Smooth muscle cell (in vitro differentiated cells): ENCODE measurements at regions not wholly inside any gene's neighbourhood (a gene's known extent, or its start where the extent isn't known, plus 50 kb on each side); places are given as distances from the start of the nearest gene placed in this dataset.

Experiments
- DNase-seq: peaks from one replicate; lab custom pipeline; 2025; ENCODE audit not compliant: unreplicated experiment; lab: John Stamatoyannopoulos, UW
- H2AFZ ChIP-seq: fragments of 200-600 bp; sonication (generic); 2 replicates; pipeline ENCODE4 v1.6.0; 2016; ENCODE audit warnings: antibody characterized with exemption, low read depth, mild to moderate bottlenecking
- H3F3A ChIP-seq: fragments of 200-600 bp; sonication (generic); 2 replicates; pipeline ENCODE4 v1.6.0; 2017; ENCODE audit warnings: antibody characterized with exemption, low read depth
- H3K27ac ChIP-seq: fragments of 200-600 bp; sonication (generic); 2 replicates; pipeline ENCODE4 v1.5.1; 2016; ENCODE audit warnings: low read depth, mild to moderate bottlenecking
- H3K27me3 ChIP-seq: fragments of 200-600 bp; sonication (generic); 2 replicates; pipeline ENCODE4 v1.6.1; 2016; ENCODE audit warnings: low read depth, mild to moderate bottlenecking
- H3K36me3 ChIP-seq: fragments of 200-600 bp; sonication (generic); 2 replicates; pipeline ENCODE4 v1.5.1; 2016; ENCODE audit warnings: low read depth
- H3K4me1 ChIP-seq: fragments of 200-600 bp; sonication (generic); 2 replicates; pipeline ENCODE4 v1.5.1; 2016; ENCODE audit warnings: low read depth
- H3K4me2 ChIP-seq: fragments of 200-600 bp; sonication (generic); 2 replicates; pipeline ENCODE4 v1.6.0; 2016; ENCODE audit warnings: mild to moderate bottlenecking
- H3K4me3 ChIP-seq: fragments of 200-600 bp; sonication (generic); 2 replicates; pipeline ENCODE4 v1.5.1; 2016; ENCODE audit warnings: mild to moderate bottlenecking
- H3K79me2 ChIP-seq: fragments of 200-600 bp; sonication (generic); 2 replicates; pipeline ENCODE4 v1.6.0; 2016; ENCODE audit warnings: low read depth, mild to moderate bottlenecking
- H3K9ac ChIP-seq: fragments of 200-600 bp; sonication (generic); 2 replicates; pipeline ENCODE4 v1.6.0; 2016; ENCODE audit warnings: low read depth
- H3K9me3 ChIP-seq: fragments of 200-600 bp; sonication (generic); replicated peaks from 2 replicates; pipeline ENCODE4 v1.5.1; 2016; ENCODE audit warnings: low read depth
- H4K20me1 ChIP-seq: fragments of 200-600 bp; sonication (generic); 2 replicates; pipeline ENCODE4 v1.6.0; 2016; ENCODE audit warnings: low read depth
- WGBS: methylation state at CpG from one replicate; pipeline ENCODE4 v1.1.7; 2016; ENCODE audit warnings: low lambda C conversion rate; 5-methylcytosine and 5-hydroxymethylcytosine counted together
- TF ChIP-seq, protein P1 (sequence below): fragments of 200-600 bp; sonication (generic); IDR thresholded peaks from 2 replicates; pipeline ENCODE4 v1.5.1; 2017; ENCODE audit warnings: borderline replicate concordance, mild to moderate bottlenecking, antibody characterized with exemption; ENCODE audit not compliant: insufficient read depth, poor library complexity, severe bottlenecking

DNA sequence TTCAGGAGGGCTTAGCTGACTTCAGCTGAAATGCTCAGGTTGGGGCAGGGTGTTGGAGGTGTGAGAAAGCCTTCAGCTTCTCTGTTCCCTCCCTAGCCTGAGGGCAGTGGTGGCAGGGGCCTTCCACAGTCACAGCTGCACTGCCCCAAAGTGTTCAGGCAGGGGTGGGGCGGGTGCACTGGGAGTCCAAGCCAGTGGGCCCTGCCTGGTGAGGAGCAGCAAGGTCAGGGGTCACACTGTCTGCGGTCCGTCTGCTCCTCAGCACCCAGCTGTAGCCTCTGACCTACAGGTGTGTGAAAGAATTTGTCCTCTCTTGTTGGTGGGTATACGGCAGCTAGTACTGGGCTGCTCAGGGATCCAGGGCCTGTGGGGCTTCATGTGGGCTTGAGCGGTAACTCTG is 490.4 kb upstream of the NCAM2 start:
- H3K36me3 ChIP-seq: no peaks in the 10 kb centered on the region
- H2AFZ ChIP-seq: no peak overlapping the region
- H4K20me1 ChIP-seq: no peaks in the 10 kb centered on the region
- 96% methylated on average over 5 of the region's 5 CpGs for WGBS
- DNase-seq: no peak
- H3K9me3 ChIP-seq: peaks cover 13% of the 10 kb centered on the region
- no peak overlapping the region for H3K9ac ChIP-seq
- no peaks in the 10 kb centered on the region for H3K4me1 ChIP-seq
- no peaks in the 10 kb centered on the region for H3F3A ChIP-seq
- no peaks in the 10 kb centered on the region for H3K27me3 ChIP-seq
- no peak overlapping the region for H3K4me3 ChIP-seq
- H3K27ac ChIP-seq: no peak overlapping the region
- no peak overlapping the region for H3K4me2 ChIP-seq
- TF ChIP-seq, protein P1, sequence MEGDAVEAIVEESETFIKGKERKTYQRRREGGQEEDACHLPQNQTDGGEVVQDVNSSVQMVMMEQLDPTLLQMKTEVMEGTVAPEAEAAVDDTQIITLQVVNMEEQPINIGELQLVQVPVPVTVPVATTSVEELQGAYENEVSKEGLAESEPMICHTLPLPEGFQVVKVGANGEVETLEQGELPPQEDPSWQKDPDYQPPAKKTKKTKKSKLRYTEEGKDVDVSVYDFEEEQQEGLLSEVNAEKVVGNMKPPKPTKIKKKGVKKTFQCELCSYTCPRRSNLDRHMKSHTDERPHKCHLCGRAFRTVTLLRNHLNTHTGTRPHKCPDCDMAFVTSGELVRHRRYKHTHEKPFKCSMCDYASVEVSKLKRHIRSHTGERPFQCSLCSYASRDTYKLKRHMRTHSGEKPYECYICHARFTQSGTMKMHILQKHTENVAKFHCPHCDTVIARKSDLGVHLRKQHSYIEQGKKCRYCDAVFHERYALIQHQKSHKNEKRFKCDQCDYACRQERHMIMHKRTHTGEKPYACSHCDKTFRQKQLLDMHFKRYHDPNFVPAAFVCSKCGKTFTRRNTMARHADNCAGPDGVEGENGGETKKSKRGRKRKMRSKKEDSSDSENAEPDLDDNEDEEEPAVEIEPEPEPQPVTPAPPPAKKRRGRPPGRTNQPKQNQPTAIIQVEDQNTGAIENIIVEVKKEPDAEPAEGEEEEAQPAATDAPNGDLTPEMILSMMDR: no peak
- no peaks in the 10 kb centered on the region for H3K79me2 ChIP-seq

DNA sequence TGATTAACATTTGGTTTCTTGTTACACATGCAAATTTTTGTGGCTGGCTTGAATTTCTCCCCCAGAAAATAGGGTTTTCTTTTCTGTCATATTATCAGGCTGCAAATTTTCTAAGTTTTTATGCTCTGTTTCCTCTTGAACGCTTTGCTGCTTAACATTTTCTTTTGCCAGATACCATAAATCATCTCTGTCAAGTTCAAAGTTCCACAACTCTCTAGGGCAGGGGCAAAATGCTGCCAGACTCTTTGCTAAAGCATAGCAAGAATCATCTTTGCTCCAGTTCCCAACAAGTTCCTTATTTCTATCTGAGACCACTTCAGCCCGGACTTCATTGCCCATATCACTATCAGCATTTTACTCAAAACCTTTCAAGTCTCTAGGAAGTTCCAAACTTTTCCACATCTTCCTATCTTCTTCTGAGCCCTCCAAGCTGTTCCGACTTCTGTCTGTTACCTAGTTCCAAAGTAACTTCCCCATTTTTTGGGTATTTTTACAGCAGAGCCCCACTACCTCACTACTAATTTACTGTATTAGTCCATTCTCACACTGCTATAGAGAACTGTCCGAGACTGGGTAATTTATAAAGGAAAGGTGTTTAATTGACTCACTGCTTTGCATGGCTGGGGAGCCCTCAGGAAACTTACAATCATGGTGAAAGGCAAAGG is 486.9 kb upstream of the NCAM2 start:
- Histone ChIP-seq H3K9ac (no peak overlapping the region), H3F3A (no peaks in the 10 kb centered on the region), H3K36me3 (no peaks in the 10 kb centered on the region), H3K4me3 (no peak overlapping the region), H3K27me3 (no peaks in the 10 kb centered on the region), H3K4me2 (no peak overlapping the region), H3K27ac (no peak overlapping the region), H3K4me1 (no peaks in the 10 kb centered on the region), H3K9me3 (no peaks in the 10 kb centered on the region), H2AFZ (no peak overlapping the region), H3K79me2 (no peaks in the 10 kb centered on the region), H4K20me1 (no peaks in the 10 kb centered on the region)
- TF ChIP-seq, protein P1: no peak
- WGBS: 79% methylated on average over 4 of the region's 4 CpGs
- DNase-seq: no peak

DNA sequence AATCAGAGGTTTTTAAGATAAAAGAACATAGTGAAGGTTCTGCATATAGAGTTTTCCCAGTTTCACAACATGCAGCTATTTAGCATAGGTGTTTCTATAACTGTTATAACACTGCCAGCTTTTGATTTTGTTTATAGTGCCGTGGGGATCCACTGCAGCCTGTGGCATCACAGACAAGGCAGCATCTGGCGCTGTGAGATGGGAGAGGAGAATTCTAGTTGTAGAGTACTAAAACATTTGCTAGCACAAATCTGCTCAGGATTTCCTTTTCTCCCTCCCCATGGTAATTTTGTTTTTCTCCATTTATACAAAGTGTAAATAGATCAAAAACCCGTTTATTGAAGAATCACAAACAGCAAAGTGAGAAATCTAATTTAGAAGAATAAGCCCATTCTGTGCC is 482.8 kb upstream of the NCAM2 start:
- no peaks in the 10 kb centered on the region for H4K20me1 ChIP-seq
- H3K27me3 ChIP-seq: no peaks in the 10 kb centered on the region
- H3K36me3 ChIP-seq: no peaks in the 10 kb centered on the region
- 91% methylated on average over 3 of the region's 3 CpGs for WGBS
- H3K9ac ChIP-seq: no peak overlapping the region
- H3K27ac ChIP-seq: no peak overlapping the region
- no peaks in the 10 kb centered on the region for H3K9me3 ChIP-seq
- H3K4me3 ChIP-seq: no peak overlapping the region
- H3F3A ChIP-seq: no peaks in the 10 kb centered on the region
- no peak overlapping the region for H2AFZ ChIP-seq
- no peaks in the 10 kb centered on the region for H3K79me2 ChIP-seq
- no peak for DNase-seq
- TF ChIP-seq, protein P1: no peak
- no peaks in the 10 kb centered on the region for H3K4me1 ChIP-seq
- H3K4me2 ChIP-seq: no peak overlapping the region

DNA sequence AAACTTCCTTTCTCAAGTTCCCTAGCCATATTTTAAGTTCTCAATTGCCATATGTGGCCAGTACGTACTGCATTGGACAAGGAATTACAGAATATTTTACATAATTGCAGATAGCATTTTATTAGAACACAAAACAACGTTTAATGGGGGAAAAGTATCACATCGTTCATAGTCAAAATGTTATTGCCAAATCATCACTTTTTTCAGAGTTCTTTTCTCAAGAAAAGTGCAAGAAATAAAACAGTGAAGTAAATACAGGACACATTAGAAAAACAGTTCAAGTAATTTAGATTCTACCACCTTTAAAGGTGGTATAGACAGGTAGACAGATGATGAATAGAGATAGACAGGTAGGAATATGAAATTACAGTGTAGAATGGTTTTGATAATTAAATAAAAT is 479.1 kb upstream of the NCAM2 start:
- Histone ChIP-seq H3K27ac (no peak overlapping the region), H3K79me2 (no peaks in the 10 kb centered on the region), H3K9me3 (no peaks in the 10 kb centered on the region), H3K4me1 (no peaks in the 10 kb centered on the region), H4K20me1 (no peaks in the 10 kb centered on the region), H3K36me3 (no peaks in the 10 kb centered on the region), H3K4me2 (no peak overlapping the region), H3K4me3 (no peak overlapping the region), H3K9ac (no peak overlapping the region), H3F3A (no peaks in the 10 kb centered on the region), H2AFZ (no peak overlapping the region), H3K27me3 (no peaks in the 10 kb centered on the region)
- 86% methylated on average over 3 of the region's 3 CpGs for WGBS
- TF ChIP-seq, protein P1: no peak
- no peak for DNase-seq
